DOHH2 (cell line): ENCODE measurements at regions not wholly inside any gene's neighbourhood (a gene's known extent, or its start where the extent isn't known, plus 50 kb on each side); places are given as distances from the start of the nearest gene placed in this dataset.

Experiments used
- EZH2phosphoT487 ChIP-seq: fragments of 200-600 bp; sonication (generic); IDR thresholded peaks from 2 replicates; pipeline ENCODE4 v1.6.1; 2017; ENCODE audit warnings: borderline replicate concordance, mild to moderate bottlenecking, antibody characterized with exemption, low read length, moderate library complexity, mixed read lengths
- TF ChIP-seq, protein P1 (sequence below): fragments of 200-600 bp; sonication (generic); IDR thresholded peaks from one replicate; pipeline ENCODE4 v1.5.1; 2014; ENCODE audit warnings: antibody characterized with exemption, mild to moderate bottlenecking, low read depth, low read length; ENCODE audit not compliant: poor library complexity, severe bottlenecking

DNA sequence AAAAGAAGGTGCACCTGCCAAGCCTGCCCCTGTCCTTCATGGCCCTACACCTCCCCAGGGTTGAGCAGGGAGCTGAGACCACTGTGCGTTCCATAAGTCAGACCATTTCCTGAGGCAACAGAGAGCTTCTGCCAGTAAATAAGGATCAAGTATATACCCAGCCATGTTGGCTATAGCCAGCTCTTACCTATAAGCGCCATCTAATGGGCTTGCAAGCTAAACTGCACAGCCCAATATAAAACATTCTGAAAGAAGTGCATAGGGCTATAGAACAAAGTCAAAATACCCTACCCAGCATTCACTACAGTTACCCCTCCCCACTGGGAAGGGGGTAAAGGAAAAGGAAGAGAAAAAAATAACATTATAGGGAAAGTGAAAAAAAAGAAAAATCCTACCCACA is 59.3 kb upstream of the SCAF11 start:
- TF ChIP-seq, protein P1, sequence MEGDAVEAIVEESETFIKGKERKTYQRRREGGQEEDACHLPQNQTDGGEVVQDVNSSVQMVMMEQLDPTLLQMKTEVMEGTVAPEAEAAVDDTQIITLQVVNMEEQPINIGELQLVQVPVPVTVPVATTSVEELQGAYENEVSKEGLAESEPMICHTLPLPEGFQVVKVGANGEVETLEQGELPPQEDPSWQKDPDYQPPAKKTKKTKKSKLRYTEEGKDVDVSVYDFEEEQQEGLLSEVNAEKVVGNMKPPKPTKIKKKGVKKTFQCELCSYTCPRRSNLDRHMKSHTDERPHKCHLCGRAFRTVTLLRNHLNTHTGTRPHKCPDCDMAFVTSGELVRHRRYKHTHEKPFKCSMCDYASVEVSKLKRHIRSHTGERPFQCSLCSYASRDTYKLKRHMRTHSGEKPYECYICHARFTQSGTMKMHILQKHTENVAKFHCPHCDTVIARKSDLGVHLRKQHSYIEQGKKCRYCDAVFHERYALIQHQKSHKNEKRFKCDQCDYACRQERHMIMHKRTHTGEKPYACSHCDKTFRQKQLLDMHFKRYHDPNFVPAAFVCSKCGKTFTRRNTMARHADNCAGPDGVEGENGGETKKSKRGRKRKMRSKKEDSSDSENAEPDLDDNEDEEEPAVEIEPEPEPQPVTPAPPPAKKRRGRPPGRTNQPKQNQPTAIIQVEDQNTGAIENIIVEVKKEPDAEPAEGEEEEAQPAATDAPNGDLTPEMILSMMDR, result no peak
- TF ChIP-seq EZH2phosphoT487, result no peak
